GM19372 (cell line): ENCODE measurements at regions not wholly inside any gene's neighbourhood (a gene's known extent, or its start where the extent isn't known, plus 50 kb on each side); places are given as distances from the start of the nearest gene placed in this dataset.

Experiments used
- ATAC-seq: cut with Tn5 transposase; IDR thresholded peaks from one replicate; pipeline ENCODE4 v1.9.1; 2021; ENCODE audit warnings: mild to moderate bottlenecking, low read depth, moderate library complexity; ENCODE audit not compliant: unreplicated experiment

DNA sequence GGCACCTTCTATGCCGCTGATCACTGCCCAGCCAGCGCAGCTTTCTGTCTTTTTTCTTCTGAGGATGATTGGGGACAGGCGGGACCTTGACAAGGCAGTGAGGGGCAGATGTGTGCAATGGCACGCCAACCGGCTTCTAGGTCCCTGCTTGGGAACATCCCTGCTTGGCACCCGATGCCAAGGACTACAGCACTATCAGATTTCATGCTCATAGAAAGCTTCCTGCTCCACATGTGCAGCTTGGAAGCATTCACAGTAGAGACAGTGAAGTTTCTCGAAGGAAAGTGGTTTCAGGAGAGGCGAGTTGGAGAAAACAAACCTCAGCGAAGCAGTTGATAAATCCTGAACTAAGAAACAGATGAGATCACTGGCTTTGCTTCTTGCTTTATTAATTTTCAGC, 267.5 kb upstream of the HABP2 start:
- no peak for ATAC-seq

GRCh38 chr10:113287592-113287991, 265.3 kb upstream of the HABP2 start:
- no peak for ATAC-seq

DNA sequence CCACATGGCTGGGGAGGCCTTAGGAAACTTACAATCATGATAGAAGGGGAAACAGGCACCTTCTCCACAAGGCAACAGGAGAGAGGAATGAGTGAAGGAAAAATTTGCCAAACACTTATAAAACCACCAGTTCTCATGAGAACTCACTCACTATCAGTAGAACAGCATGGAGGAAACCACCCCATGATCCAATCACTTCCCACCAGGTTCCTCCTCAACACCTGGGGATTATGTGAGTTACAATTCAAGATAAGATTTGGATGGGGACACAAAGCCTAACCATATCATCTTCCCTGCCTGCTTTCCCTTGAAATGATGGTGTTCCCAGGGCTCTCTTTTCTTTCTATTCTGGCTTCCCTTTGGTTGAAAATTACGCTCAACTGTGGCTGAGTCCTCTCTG, 262.7 kb upstream of the HABP2 start:
- ATAC-seq: no peak

DNA sequence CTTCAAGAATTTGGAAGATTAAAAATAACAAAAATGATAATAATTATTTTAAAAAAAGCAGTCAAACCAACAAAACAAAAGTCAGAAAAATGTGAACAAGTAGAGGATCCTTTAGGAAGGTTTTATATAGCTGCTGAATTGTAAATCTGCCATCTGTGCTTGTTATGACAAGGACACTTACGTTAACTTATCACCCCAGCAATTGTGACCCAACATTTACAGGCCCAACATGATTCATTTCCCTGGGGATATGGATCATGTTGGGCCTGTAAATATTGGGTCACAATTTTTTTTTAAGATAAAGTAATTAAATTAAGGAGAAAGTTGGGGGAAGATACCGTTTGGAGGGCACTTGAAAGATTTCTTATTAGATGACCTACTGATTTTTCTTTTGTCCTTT, 261.4 kb upstream of the HABP2 start:
- ATAC-seq: no peak

- no peak for ATAC-seq
Measured at GRCh38 chr10:113292086-113292485, 260.8 kb upstream of the HABP2 start.

DNA sequence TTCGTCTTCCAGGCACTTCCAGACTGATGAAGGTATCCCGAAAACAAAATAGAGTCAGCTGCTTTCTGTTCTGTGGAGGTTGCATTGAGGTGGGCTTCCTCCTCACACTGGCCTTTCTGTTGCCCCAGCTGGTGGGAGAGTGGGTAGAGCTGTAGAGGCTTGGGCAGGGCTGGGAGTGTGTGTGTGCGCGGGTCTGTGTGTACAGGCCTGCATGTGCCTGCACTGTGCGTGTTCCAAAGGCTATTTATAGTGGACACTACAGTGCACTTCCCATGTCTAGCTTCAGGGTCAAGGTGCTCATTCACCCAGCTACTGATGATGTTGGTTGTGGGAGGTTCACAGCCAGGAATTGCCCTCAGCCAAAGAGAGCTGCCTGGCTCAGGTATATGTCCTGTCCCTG, 260.1 kb upstream of the HABP2 start:
- ATAC-seq: no peak

GRCh38 chr10:113293167-113293566, 259.7 kb upstream of the HABP2 start:
- ATAC-seq: no peak

DNA sequence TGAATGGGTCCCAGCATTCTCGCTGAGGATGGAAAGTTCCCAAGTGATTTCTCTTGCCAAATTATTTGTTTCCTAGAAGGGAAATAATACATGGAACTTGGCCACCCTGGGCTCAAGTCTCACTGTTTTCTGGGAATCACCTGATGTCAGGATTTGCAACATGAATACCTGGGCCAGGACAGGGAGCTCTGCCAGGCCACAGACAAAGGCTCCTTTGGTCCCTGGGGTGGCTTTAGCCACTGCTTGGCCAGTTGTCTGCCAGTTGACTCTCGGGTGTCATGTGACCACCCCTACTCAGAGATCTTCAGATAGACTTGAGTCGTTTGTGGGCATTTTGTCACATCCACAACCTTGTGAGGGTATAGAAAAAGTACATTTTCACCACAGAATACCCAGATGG, 258.0 kb upstream of the HABP2 start:
- ATAC-seq: no peak

GRCh38 chr10:113297226-113297625, 255.6 kb upstream of the HABP2 start:
- ATAC-seq: no peak

DNA sequence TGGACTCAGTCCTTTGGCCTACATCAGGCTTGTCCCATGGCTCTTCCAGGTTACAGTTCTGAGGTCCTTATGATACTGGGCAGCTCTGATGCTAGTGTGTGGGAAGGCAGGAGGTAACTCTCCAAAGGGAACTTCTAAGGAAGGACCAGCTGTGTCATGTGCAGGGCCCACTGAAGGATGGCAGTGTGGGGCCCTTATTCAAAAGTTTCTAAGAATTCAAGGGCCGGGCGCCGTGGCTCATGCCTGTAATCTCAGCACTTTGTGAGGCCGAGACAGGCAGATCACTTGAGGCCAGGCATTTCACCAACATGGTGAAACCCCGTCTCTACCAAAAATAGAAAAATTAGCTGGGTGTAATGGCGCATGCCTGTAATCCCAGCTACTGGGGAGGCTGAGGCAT, 254.2 kb upstream of the HABP2 start:
- ATAC-seq: no peak

DNA sequence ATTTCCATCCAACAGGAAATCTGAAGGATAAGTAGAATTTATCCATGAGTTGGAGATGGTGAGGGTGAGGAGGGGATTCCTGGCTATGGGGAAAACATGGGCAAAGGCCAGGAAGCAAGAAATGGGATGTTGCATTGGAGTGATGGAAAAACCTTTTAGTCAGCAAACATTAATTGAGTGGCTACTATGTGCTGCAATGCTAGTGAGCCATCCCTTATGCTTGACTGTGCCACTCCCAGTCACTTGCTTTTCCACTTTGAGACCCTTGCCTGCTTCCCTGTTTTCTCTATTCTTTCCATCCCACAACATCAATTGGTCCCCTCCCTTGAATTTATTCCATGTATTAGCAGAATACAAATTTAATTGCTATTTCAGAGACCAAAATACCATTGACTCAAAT, 252.7 kb upstream of the HABP2 start:
- no peak for ATAC-seq

- no peak for ATAC-seq
Measured at GRCh38 chr10:113300617-113301016, 252.2 kb upstream of the HABP2 start.

GRCh38 chr10:113301342-113301984, 251.4 kb upstream of the HABP2 start:
- no peak for ATAC-seq

- ATAC-seq: no peak
Measured at GRCh38 chr10:113302062-113302461, 250.8 kb upstream of the HABP2 start.

GRCh38 chr10:113303544-113304146, 249.2 kb upstream of the HABP2 start:
- no peak for ATAC-seq

GRCh38 chr10:113304726-113305125, 248.1 kb upstream of the HABP2 start:
- ATAC-seq: no peak

DNA sequence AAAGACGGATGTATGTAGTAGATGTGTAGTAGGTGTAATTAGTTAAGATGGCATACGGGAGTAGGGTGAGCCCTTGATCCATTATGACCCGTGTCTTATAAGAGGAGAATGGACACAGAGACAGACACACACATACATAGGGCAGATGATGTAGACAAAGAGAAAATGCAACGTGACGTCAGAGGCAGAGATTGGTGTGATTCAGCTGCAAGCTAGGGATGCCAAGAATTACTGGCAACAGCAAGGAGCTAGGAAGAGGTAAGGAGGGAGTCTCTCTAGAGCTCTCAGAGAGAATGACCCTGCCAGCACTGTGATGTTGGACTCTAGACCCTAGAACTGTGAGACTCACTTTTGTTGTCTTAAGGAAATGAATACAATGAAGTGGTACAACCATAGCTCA, 247.0 kb upstream of the HABP2 start:
- ATAC-seq: no peak

DNA sequence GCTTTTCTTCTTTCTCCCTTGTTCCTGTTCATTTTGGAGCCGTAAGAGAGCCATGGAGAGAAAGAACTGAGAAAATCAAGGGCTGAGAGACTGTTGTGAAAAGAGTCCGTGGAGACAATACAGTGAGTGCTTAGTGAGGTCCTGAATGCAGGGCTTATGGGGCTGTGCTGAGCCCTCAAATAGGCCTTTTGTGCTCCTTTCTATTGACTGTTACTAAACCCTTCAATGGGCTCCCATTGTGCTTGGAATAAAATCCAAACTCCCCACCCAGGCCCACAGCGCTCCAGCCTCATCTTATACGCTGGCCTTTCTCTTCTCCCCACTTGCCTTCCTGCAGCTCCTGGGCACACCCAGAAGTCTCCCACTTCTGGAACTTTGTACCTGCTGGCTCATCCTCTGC, 243.1 kb upstream of the HABP2 start:
- ATAC-seq: no peak

DNA sequence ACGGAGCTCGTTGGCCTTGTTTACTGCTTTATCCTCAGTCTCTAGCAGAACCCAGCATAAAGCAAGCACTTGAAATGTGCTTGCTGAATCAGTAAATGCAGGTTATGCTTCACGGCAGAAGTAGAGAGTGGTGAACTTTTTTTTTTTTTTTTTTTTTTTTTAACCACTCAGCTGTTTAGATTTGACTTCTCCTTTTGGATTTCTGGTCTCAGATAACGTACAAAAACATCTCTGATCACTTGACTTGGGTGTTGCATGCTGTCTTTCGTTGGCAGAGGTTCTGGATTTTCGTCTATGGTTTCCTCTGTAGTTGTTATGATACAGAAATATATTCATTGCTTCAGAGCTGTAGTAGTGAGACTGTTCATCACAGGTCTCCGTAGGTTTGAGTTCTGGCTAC, 242.5 kb upstream of the HABP2 start:
- ATAC-seq: no peak

- no peak for ATAC-seq
Measured at GRCh38 chr10:113313048-113313602, 239.7 kb upstream of the HABP2 start.

GRCh38 chr10:113313722-113314121, 239.1 kb upstream of the HABP2 start:
- no peak for ATAC-seq

- no peak for ATAC-seq
Measured at GRCh38 chr10:113316506-113316905, 236.3 kb upstream of the HABP2 start.
